Motor neuron (in vitro differentiated cells): ENCODE measurements at regions not wholly inside any gene's neighbourhood (a gene's known extent, or its start where the extent isn't known, plus 50 kb on each side); places are given as distances from the start of the nearest gene placed in this dataset.
A peak's percentile ranks its signal among the peaks of the same experiment; 100 is the strongest.

Experiments
- ATAC-seq, 8 experiments: fragments of 200-7000 bp; cut with Tn5 transposase; replicated peaks in 6 of 8; 2 replicates each; pipeline ENCODE4 v1.8.0; 2021; ENCODE audit warnings: mild to moderate bottlenecking in 8 of 8, moderate library complexity in 8 of 8
- H3K27ac ChIP-seq, 2 donors: fragments of 250-450 bp; sonication (Bioruptor Pico); 2 replicates each; pipeline ENCODE4 v1.9.0; 2021; ENCODE audit warnings: antibody characterized with exemption in 2 of 2, mild to moderate bottlenecking in 2 of 2, moderate library complexity in 1 of 2
- H3K4me1 ChIP-seq, 2 donors: fragments of 250-450 bp; sonication (Bioruptor Pico); replicated peaks in 1 of 2; 2 replicates each; pipeline ENCODE4 v1.6.1; 2021; ENCODE audit warnings: antibody characterized with exemption in 2 of 2, mild to moderate bottlenecking in 2 of 2, moderate library complexity in 1 of 2
- H3K4me3 ChIP-seq, 5 donors: fragments of 250-450 bp; sonication (Bioruptor Pico); 2 replicates each; pipeline ENCODE4 v1.9.0; 2021; ENCODE audit warnings: antibody characterized with exemption in 5 of 5, mild to moderate bottlenecking in 5 of 5, moderate library complexity in 4 of 5
- WGBS, 10 experiments: fragments of 450-650 bp; shearing (Covaris generic); methylation state at CpG; one replicate each; pipeline ENCODE4 v1.0.0; 2022; 5-methylcytosine and 5-hydroxymethylcytosine counted together
- in situ Hi-C, 9 experiments: fragments of 400-800 bp; cut with MboI; loops; one replicate each; pipeline ENCODE4 v1.15.0; 2021; ENCODE audit warnings: low sequenced_read_pairs in 9 of 9, low pct_unique_long_range_greater_than_20kb in 2 of 9; ENCODE audit not compliant: unreplicated experiment in 9 of 9

GRCh38 chr3:3516996-3517395, 282.2 kb upstream of the LRRN1 start:
- H3K4me3 ChIP-seq, result no peak overlapping the region
- ATAC-seq, result no peak
- in situ Hi-C loops, result no loop called here
- WGBS, 10 experiments, result 16 to 100% (median 76%) methylated on average over 1 to 4 of the region's 4 CpGs
- no peak overlapping the region for H3K27ac ChIP-seq
- no peaks in the 10 kb centered on the region for H3K4me1 ChIP-seq

DNA sequence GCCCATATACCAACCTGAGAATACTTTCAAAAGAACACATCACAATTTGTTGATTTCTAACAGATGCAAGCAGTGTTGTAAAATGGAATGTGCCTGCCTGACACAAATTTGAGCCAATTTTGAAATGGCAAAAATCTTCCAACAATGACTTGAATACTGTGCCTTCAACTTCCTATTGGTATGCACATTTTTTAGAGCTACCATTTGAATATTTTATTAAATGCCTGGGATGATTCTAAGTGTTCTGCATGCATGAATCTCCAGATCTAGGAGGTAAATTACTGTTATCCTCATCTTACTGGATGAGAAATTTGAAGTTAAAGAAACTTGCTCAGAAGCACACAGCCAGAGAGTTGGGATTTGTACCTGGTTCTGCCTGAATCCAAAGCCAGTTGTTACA, 282.8 kb upstream of the LRRN1 start:
- in situ Hi-C loops, result no loop called here
- H3K27ac ChIP-seq, result no peak overlapping the region
- H3K4me1 ChIP-seq, result no peaks in the 10 kb centered on the region
- ATAC-seq, result peak in 2 of 8 experiments; percentile 56 to 77
- H3K4me3 ChIP-seq, result no peak overlapping the region

DNA sequence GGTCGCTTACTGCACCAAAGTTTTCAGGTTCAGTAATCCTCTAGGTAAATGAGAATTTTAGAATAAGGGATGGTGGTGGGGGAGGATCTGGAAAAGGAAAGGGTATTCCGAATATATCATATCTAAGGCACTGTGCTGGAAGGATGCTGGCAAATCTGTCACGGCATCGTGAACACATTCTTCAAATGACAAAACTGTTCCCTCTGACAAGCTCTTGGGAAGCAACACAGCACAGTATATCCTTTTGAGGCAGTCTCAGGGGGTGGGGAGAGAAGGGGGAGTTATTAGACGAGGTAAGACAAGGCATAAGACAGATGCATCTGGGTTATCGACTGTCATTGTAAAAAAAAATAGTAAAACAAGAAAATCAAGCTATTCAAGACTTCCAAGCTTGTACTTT, 289.6 kb upstream of the LRRN1 start:
- Histone ChIP-seq H3K4me3 (no peak overlapping the region), H3K4me1 (no peaks in the 10 kb centered on the region), H3K27ac (no peak overlapping the region)
- in situ Hi-C loops, result no loop called here
- WGBS, 10 experiments, result 0 to 52% (median 39%) methylated on average over 1 to 6 of the region's 6 CpGs
- no peak for ATAC-seq

DNA sequence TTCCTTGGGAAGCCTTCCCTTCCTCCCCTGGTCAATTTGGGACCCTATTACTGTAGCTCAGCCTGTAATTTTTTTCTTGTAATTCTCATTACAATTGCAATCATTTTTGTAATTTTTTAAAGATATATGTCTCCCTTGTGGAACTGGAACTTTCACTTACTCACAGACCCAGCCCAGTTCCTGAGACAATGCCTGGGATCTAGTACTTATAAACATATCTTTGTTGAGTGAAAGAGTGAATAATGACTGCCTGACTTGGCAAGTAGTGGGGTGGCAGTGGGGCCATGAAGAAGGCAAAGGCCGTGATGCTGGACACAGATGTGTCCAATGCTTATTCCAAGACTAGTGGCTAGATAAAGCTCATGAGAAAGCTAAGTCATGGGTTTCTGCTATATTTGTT, 294.5 kb upstream of the LRRN1 start:
- in situ Hi-C loops, result no loop called here
- WGBS, 10 experiments, result 0 to 100% (median 86%) methylated on average over 1 of the region's 1 CpG; no CpG with 5 or more reads in 6 of the 10 experiments
- ATAC-seq, result no peak

GRCh38 chr3:3503411-3503810, 295.8 kb upstream of the LRRN1 start:
- 9 to 100% (median 80%) methylated on average over 1 to 4 of the region's 4 CpGs for WGBS, 10 experiments
- in situ Hi-C loops, result no loop called here
- no peaks in the 10 kb centered on the region for H3K4me1 ChIP-seq

More for the DNA sequence above, 294.5 kb upstream of the LRRN1 start:
- Histone ChIP-seq H3K4me3 (no peak overlapping the region), H3K4me1 (no peaks in the 10 kb centered on the region), H3K27ac (no peak overlapping the region)

DNA sequence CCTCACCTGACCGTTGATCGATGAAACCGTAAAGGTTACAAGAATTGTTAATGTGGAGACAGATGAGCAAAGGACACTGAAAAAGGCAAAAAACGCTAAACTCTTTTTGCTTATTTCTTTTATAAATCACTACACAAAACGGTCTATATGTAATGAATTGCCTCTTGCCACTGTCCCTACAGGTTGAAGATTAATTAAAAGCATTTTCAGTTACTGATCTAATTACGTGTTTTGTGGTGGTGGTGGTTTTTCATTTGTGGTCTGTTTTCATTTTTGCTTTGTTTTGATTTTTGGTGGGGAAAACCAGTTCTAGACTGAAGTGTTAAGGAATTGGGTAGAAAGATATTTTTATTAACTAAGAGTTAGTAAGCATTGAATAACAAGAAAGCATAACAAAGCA, 299.2 kb upstream of the LRRN1 start:
- no peak for ATAC-seq
- 37 to 94% (median 73%) methylated on average over 2 to 6 of the region's 6 CpGs for WGBS, 10 experiments

More at GRCh38 chr3:3503411-3503810, 295.8 kb upstream of the LRRN1 start:
- Histone ChIP-seq H3K27ac (no peak overlapping the region), H3K4me3 (no peak overlapping the region)
- peak in 1 of 8 experiments; percentile 41 for ATAC-seq

DNA sequence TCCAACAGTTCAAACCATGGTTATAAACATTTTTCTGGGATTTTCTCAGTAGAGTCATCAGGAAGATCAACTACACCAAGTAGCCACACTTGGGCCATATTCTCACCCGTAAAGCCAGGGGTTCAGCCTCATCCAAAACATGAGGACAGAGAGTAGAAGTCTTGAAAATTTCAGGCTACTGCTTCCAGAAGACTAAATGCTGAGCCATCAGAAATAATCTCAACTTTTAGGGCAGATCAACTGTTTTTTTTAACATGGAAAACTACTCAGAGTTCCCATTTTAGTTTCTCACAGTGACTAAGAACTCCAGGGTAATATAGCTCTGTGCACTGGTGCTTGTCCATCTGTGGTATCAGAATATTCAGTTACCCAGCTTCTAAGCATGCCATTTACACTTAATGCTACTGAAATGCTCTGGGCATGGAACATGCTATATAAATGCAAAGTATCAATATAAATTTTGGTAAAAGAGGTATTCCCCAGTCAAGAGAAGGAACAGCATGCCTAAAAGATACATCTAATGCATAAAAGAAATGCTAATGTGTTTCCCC, 300.1 kb upstream of the LRRN1 start:
- H3K4me3 ChIP-seq, result no peak overlapping the region
- H3K4me1 ChIP-seq, result no peaks in the 10 kb centered on the region
- 0 to 100% (median 20%) methylated on average over 1 of the region's 1 CpG; no CpG with 5 or more reads in 5 of the 10 experiments for WGBS, 10 experiments
- ATAC-seq, result peak in 1 of 8 experiments; percentile 89
- in situ Hi-C loops, result no loop called here
- no peak overlapping the region for H3K27ac ChIP-seq

More for the DNA sequence above, 299.2 kb upstream of the LRRN1 start:
- Histone ChIP-seq H3K4me3 (no peak overlapping the region), H3K4me1 (no peaks in the 10 kb centered on the region), H3K27ac (no peak overlapping the region)
- in situ Hi-C loops, result no loop called here

DNA sequence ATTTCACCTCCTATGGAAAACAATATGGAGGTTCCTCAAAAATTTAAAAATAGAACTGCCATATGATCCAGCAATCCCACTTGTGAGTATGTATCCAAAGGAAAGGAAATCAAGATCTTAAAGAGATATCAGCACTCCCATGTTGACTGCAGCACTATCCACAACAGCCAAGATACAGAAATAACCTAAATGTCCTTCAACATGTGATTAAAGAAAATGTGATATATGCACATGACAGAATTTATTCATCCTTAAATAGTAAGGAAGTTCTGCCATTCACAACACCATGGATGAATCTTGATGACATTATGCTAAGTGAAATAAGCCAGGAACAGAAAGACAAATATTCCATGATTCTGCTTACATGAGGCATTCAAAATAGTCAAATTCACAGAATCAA, 303.6 kb upstream of the LRRN1 start:
- no peak for ATAC-seq
- in situ Hi-C loops, result no loop called here
- H3K27ac ChIP-seq, result no peak overlapping the region
- no peaks in the 10 kb centered on the region for H3K4me1 ChIP-seq
- H3K4me3 ChIP-seq, result no peak overlapping the region

GRCh38 chr3:3476669-3477068, 297.2 kb upstream of the CRBN start:
- H3K27ac ChIP-seq, result no peak overlapping the region
- no peak overlapping the region for H3K4me3 ChIP-seq
- in situ Hi-C loops, result no loop called here
- no peak for ATAC-seq
- H3K4me1 ChIP-seq, result no peaks in the 10 kb centered on the region
- WGBS, 10 experiments, result 17 to 100% (median 93%) methylated on average over 1 to 2 of the region's 2 CpGs

- Histone ChIP-seq H3K4me3 (no peak overlapping the region), H3K4me1 (no peaks in the 10 kb centered on the region), H3K27ac (no peak overlapping the region)
- 0 to 100% (median 71%) methylated on average over 1 to 2 of the region's 2 CpGs; no CpG with 5 or more reads in 2 of the 10 experiments for WGBS, 10 experiments
- no peak for ATAC-seq
- in situ Hi-C loops, result no loop called here
Measured at GRCh38 chr3:3468596-3468995, 289.1 kb upstream of the CRBN start.

GRCh38 chr3:3464131-3464530, 284.6 kb upstream of the CRBN start:
- in situ Hi-C loops, result no loop called here
- WGBS, 10 experiments, result 0 to 80% (median 56%) methylated on average over 1 to 2 of the region's 3 CpGs; no CpG with 5 or more reads in 7 of the 10 experiments
- H3K27ac ChIP-seq, result no peak overlapping the region
- no peak overlapping the region for H3K4me3 ChIP-seq
- no peak for ATAC-seq
- no peaks in the 10 kb centered on the region for H3K4me1 ChIP-seq

DNA sequence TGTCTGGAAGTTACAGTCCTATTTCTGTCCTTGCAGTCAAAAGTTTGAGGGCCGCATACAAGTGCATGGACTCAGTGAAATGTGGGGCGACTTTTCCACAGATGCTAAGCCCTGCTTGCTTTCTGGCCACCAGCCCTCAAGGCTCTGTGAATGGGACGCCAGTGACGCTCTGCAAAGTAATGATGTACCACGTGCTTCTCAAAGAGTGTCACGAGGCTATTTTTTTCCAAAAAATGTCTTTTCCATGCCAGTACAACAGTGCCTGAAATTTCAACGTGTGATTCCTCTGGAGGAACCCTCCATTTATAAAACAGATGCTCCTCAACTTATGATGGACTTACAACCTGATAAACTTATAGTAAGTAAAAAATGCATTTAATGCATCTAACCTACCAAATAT, 281.8 kb upstream of the CRBN start:
- Histone ChIP-seq H3K4me1 (no peaks in the 10 kb centered on the region), H3K4me3 (no peak overlapping the region), H3K27ac (no peak overlapping the region)
- 0 to 96% (median 81%) methylated on average over 2 to 7 of the region's 7 CpGs; no CpG with 5 or more reads in 3 of the 10 experiments for WGBS, 10 experiments
- no peak for ATAC-seq
- in situ Hi-C loops, result no loop called here

GRCh38 chr3:3448468-3448867, 269.0 kb upstream of the CRBN start:
- in situ Hi-C loops, result no loop called here
- WGBS, 10 experiments, result 0 to 100% (median 91%) methylated on average over 1 to 2 of the region's 2 CpGs
- ATAC-seq, result no peak

GRCh38 chr3:3447641-3448040, 268.1 kb upstream of the CRBN start:
- WGBS, 10 experiments, result 14 to 100% (median 80%) methylated on average over 1 to 2 of the region's 2 CpGs; no CpG with 5 or more reads in 5 of the 10 experiments
- ATAC-seq, result no peak
- in situ Hi-C loops, result no loop called here

More at GRCh38 chr3:3448468-3448867, 269.0 kb upstream of the CRBN start:
- Histone ChIP-seq H3K27ac (no peak overlapping the region), H3K4me1 (no peaks in the 10 kb centered on the region), H3K4me3 (no peak overlapping the region)

More at GRCh38 chr3:3447641-3448040, 268.1 kb upstream of the CRBN start:
- H3K4me1 ChIP-seq, result no peaks in the 10 kb centered on the region
- H3K27ac ChIP-seq, result no peak overlapping the region
- H3K4me3 ChIP-seq, result no peak overlapping the region
